ENCODE measurements at regions not wholly inside any gene's neighbourhood (a gene's known extent, or its start where the extent isn't known, plus 50 kb on each side); places are given as distances from the start of the nearest gene placed in this dataset.
"Not testable (repeated sequence)": the region's sequence is repeated elsewhere in the genome, so short reads cannot be mapped to it uniquely, and the experiment has no call there.

GRCh38 chr13:75180805-75181455, 301.0 kb downstream of the TBC1D4 start:
- DNase-seq (ENCODE audit: low spot score) = no peak

- DNase-seq (ENCODE audit: low spot score) = no peak
Measured at GRCh38 chr13:75178436-75178835, 303.5 kb downstream of the TBC1D4 start.

- no peak for DNase-seq (ENCODE audit: low spot score)
Measured at GRCh38 chr13:75175575-75175974, 306.4 kb downstream of the TBC1D4 start.

- DNase-seq (ENCODE audit: low spot score) = not testable (repeated sequence)
Measured at GRCh38 chr13:75175097-75175496, 306.9 kb downstream of the TBC1D4 start.

- DNase-seq (ENCODE audit: low spot score) = no peak
Measured at GRCh38 chr13:75174481-75174880, 307.5 kb downstream of the TBC1D4 start.

- no peak for DNase-seq (ENCODE audit: low spot score)
Measured at GRCh38 chr13:75173457-75174356, 308.3 kb downstream of the TBC1D4 start.

GRCh38 chr13:75170311-75170710, 311.7 kb downstream of the TBC1D4 start:
- no peak for DNase-seq (ENCODE audit: low spot score)

GRCh38 chr13:75165543-75166230, 316.3 kb downstream of the TBC1D4 start:
- no peak for DNase-seq (ENCODE audit: low spot score)

GRCh38 chr13:75161804-75162203, 320.2 kb downstream of the TBC1D4 start:
- no peak for DNase-seq (ENCODE audit: low spot score)

GRCh38 chr13:75160984-75161383, 321.0 kb downstream of the TBC1D4 start:
- DNase-seq (ENCODE audit: low spot score) = no peak

GRCh38 chr13:75154331-75154730, 327.6 kb downstream of the TBC1D4 start:
- DNase-seq (ENCODE audit: low spot score) = no peak

- DNase-seq (ENCODE audit: low spot score) = no peak
Measured at GRCh38 chr13:75153834-75154233, 328.1 kb downstream of the TBC1D4 start.

- DNase-seq (ENCODE audit: low spot score) = no peak
Measured at GRCh38 chr13:75153386-75153785, 328.6 kb downstream of the TBC1D4 start.

GRCh38 chr13:75151081-75151643, 330.8 kb downstream of the TBC1D4 start:
- DNase-seq (ENCODE audit: low spot score) = no peak

- DNase-seq (ENCODE audit: low spot score) = no peak
Measured at GRCh38 chr13:75149776-75150175, 332.2 kb downstream of the TBC1D4 start.

- no peak for DNase-seq (ENCODE audit: low spot score)
Measured at GRCh38 chr13:75147946-75148345, 334.0 kb downstream of the TBC1D4 start.

GRCh38 chr13:75146436-75146835, 335.5 kb downstream of the TBC1D4 start:
- DNase-seq (ENCODE audit: low spot score) = no peak

GRCh38 chr13:75145927-75146326, 336.0 kb downstream of the TBC1D4 start:
- DNase-seq (ENCODE audit: low spot score) = no peak

- no peak for DNase-seq (ENCODE audit: low spot score)
Measured at GRCh38 chr13:75139291-75139690, 342.7 kb downstream of the TBC1D4 start.

GRCh38 chr13:75137911-75138571, 343.9 kb downstream of the TBC1D4 start:
- no peak for DNase-seq (ENCODE audit: low spot score)

GRCh38 chr13:75136151-75136550, 345.8 kb downstream of the TBC1D4 start:
- DNase-seq (ENCODE audit: low spot score) = no peak
